Fibroblast of mammary gland (primary cell): ENCODE measurements at regions not wholly inside any gene's neighbourhood (a gene's known extent, or its start where the extent isn't known, plus 50 kb on each side); places are given as distances from the start of the nearest gene placed in this dataset.
A peak's percentile ranks its signal among the peaks of the same experiment; 100 is the strongest.

ENCODE experiments used
- DNase-seq: peaks from one replicate; pipeline ENCODE4 v3.0.0-alpha.2; 2010; ENCODE audit warnings: low read depth
- H3K4me3 ChIP-seq: 2 replicates; pipeline ENCODE4 v1.5.1; 2011; ENCODE audit warnings: low read depth, mild to moderate bottlenecking, low read length, moderate library complexity; ENCODE audit not compliant: control insufficient read depth
- TF ChIP-seq, protein P1 (sequence below): conservative IDR thresholded peaks from 2 replicates; pipeline ENCODE4 v1.5.1; 2011; ENCODE audit warnings: low read depth, low read length, inconsistent platforms; ENCODE audit not compliant: control insufficient read depth, insufficient read depth

DNA sequence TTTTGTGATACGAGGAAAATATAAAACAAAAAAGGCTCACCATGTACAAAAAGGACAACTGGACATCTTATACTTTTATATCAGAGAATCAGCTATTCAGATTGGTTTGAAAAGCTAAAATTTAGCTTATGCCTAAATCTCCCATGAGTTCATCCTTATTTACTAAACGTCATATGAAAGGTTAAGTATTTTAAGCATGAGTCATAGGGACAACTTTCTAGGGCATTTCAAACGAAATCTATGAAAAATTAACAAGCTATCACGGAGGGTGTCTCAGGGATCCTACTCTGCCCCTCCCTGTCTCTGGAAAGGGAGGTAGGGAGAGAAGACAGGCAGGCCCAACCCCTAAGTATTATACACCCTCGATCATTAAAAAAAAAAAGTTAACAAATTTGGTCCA is 124.1 kb upstream of the LOC128125822 start:
- peak; percentile 25 for DNase-seq
- no peak overlapping the region for H3K4me3 ChIP-seq
- TF ChIP-seq, protein P1, sequence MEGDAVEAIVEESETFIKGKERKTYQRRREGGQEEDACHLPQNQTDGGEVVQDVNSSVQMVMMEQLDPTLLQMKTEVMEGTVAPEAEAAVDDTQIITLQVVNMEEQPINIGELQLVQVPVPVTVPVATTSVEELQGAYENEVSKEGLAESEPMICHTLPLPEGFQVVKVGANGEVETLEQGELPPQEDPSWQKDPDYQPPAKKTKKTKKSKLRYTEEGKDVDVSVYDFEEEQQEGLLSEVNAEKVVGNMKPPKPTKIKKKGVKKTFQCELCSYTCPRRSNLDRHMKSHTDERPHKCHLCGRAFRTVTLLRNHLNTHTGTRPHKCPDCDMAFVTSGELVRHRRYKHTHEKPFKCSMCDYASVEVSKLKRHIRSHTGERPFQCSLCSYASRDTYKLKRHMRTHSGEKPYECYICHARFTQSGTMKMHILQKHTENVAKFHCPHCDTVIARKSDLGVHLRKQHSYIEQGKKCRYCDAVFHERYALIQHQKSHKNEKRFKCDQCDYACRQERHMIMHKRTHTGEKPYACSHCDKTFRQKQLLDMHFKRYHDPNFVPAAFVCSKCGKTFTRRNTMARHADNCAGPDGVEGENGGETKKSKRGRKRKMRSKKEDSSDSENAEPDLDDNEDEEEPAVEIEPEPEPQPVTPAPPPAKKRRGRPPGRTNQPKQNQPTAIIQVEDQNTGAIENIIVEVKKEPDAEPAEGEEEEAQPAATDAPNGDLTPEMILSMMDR = no peak

DNA sequence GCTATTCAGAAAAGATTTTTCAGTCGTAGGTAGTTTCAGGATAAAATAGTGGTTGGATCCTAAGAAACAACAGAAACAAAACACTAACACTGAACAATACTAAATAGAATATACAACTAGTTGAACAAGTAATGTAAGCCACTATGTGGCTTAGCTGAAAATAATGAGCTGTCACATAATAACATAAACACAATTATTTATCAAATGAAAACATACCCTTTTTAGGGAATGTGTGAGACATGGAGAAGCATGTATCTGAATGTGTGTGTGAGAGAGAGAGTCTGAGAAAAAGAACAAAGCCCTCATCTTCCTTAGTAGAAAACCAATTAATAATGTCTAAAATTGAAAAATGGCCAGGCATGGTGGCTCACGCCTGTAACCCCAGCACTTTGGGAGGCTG is 122.6 kb upstream of the LOC128125822 start:
- no peak overlapping the region for H3K4me3 ChIP-seq
- DNase-seq = no peak
- TF ChIP-seq, protein P1 = no peak

DNA sequence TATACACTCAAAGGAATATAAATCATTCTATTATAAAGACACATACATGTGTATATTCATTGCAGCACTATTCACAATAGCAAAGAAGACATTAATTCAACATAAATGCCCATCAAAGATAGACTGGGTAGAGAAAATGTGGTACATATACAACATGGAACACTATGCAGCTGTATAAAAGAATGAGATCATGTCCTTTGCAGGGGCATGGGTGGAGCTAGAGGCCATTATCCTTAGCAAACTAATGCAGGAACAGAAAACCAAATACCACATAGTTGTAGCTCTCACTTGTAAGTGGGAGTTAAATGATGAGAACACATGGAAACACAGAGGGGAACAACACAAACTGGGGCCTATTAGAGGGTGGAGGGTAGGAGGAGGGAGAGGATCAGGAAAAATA is 121.0 kb upstream of the LOC128125822 start:
- TF ChIP-seq, protein P1 = no peak
- H3K4me3 ChIP-seq = no peak overlapping the region
- no peak for DNase-seq

DNA sequence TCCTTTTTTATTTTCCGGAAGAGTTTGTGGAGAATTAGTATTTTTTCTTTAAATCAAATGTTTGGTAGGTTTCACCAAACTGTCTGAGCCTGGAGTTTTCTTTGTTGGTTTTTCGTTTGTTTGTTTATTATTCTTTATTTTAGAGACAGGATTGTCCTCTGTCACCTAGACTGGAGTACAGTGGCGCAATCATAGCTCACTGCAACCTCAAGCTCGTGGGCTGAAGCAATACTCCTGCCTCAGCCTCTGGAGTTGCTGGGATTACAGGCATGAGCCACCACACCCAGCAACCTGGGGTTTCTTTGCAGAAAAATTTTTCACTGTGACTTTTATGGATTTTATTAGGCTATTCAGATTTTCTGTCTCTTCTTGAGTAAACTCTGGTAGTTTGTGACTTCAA is 120.2 kb upstream of the LOC128125822 start:
- TF ChIP-seq, protein P1 = no peak
- H3K4me3 ChIP-seq = no peak overlapping the region
- DNase-seq = peak; percentile 14

DNA sequence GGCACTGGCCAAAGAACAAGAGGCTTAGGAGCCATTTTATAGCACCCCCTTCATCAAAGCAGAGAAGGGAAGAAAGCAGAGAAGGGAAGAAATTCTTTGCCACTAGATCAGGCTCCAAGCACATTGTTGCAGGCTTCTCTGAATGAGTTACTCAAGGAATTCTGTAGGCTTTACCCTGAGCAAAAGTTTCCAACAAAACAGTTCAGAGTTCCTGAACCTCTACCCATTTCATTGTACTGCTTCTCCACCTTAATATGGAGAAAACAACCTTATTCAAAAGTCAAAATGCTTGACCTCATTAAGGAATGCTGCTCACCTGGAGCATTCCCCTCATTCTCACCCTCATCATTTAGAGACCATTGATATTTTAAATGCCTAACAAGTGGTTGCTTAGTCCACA is 115.5 kb upstream of the LOC128125822 start:
- TF ChIP-seq, protein P1 = no peak
- DNase-seq = no peak
- no peak overlapping the region for H3K4me3 ChIP-seq

DNA sequence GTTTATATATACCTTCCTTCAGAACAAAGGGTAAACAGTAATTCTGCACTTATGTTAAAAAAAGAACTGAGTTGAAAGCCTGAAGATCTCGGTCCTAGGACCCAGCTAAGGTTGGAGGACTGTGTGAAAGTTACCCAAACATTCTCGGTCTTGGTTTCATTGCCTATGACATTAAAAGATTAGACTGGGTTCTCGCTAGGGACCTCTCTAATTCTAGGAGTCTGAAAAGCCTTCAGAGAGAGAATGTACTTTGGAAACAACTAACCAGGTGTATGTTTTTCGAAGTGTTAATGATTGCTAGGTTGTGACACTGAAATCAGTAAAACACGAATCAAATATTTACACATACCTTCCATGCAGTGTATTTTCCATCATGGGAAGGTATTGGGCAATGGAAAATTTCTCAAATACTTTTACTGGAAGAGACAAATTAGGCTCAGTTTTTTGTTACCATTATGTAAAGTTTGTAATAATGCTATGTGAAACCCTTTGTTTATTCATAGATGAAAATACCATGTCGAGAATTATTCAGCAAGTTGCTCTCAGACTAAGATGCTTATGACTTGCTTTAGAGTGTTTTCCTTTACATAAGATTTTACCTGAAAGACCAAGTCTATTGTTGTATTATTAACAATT is 113.7 kb upstream of the LOC128125822 start:
- no peak overlapping the region for H3K4me3 ChIP-seq
- TF ChIP-seq, protein P1 = no peak
- no peak for DNase-seq

DNA sequence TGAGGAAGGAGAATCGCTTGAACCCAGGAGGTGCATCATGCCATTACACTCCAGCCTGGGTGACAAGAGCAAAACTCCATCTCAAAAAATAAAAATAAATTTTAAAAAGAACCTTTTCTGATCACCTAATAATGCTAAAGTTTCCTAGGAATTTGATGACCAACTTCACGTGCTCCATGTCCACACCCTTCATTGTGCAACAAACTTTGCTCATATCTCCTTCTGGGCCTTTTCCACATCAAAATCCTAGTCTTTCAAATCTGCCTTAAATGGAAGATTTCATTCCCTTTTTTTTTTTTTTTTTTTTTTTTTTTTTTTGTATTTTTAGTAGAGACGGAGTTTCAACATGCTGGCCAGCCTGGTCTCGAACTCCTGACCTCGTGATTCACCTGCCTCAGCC is 112.5 kb upstream of the LOC128125822 start:
- H3K4me3 ChIP-seq = no peak overlapping the region
- TF ChIP-seq, protein P1 = no peak
- DNase-seq = no peak
